GM23248 (cell line): ENCODE measurements at regions not wholly inside any gene's neighbourhood (a gene's known extent, or its start where the extent isn't known, plus 50 kb on each side); places are given as distances from the start of the nearest gene placed in this dataset.
"Not testable (repeated sequence)": the region's sequence is repeated elsewhere in the genome, so short reads cannot be mapped to it uniquely, and the experiment has no call there.

Experiments
- DNase-seq: peaks from one replicate; pipeline ENCODE4 v3.0.0-alpha.2; 2015
- H2AFZ ChIP-seq: fragments of 200-600 bp; sonication (generic); 2 replicates; pipeline ENCODE4 v1.6.1; 2016; ENCODE audit warnings: antibody characterized with exemption
- H3F3A ChIP-seq: fragments of 200-600 bp; sonication (generic); 2 replicates; pipeline ENCODE4 v1.6.1; 2016; ENCODE audit warnings: mild to moderate bottlenecking, antibody characterized with exemption, mixed run types; ENCODE audit not compliant: insufficient read depth
- H3K27ac ChIP-seq: fragments of 200-600 bp; sonication (generic); 2 replicates; pipeline ENCODE4 v1.5.1; 2016; ENCODE audit warnings: mild to moderate bottlenecking
- H3K27me3 ChIP-seq: fragments of 200-600 bp; sonication (generic); replicated peaks from 2 replicates; pipeline ENCODE4 v1.6.1; 2016; ENCODE audit warnings: mild to moderate bottlenecking; ENCODE audit not compliant: insufficient read depth
- H3K36me3 ChIP-seq: fragments of 200-600 bp; sonication (generic); 2 replicates; pipeline ENCODE4 v1.6.1; 2016; ENCODE audit warnings: low read depth, mild to moderate bottlenecking
- H3K4me1 ChIP-seq: fragments of 200-600 bp; sonication (generic); 2 replicates; pipeline ENCODE4 v1.6.1; 2016; ENCODE audit warnings: mild to moderate bottlenecking; ENCODE audit not compliant: insufficient read depth
- H3K4me2 ChIP-seq: fragments of 200-600 bp; sonication (generic); one replicate; pipeline ENCODE4 v1.6.1; 2016; ENCODE audit warnings: mild to moderate bottlenecking; ENCODE audit not compliant: unreplicated experiment
- H3K4me3 ChIP-seq: fragments of 200-600 bp; sonication (generic); 2 replicates; pipeline ENCODE4 v1.5.1; 2016; ENCODE audit warnings: mild to moderate bottlenecking
- H3K79me2 ChIP-seq: fragments of 200-600 bp; sonication (generic); 2 replicates; pipeline ENCODE4 v1.6.1; 2016; ENCODE audit warnings: mild to moderate bottlenecking; ENCODE audit not compliant: insufficient read depth
- H3K9ac ChIP-seq: fragments of 200-600 bp; sonication (generic); 2 replicates; pipeline ENCODE4 v1.6.1; 2016; ENCODE audit warnings: mild to moderate bottlenecking
- H3K9me2 ChIP-seq: fragments of 200-600 bp; sonication (generic); 2 replicates; pipeline ENCODE4 v1.6.1; 2016; ENCODE audit warnings: mixed run types, mild to moderate bottlenecking, moderate library complexity; ENCODE audit not compliant: insufficient read depth
- H3K9me3 ChIP-seq: fragments of 200-600 bp; sonication (generic); one replicate; pipeline ENCODE4 v1.6.1; 2017; ENCODE audit warnings: low read depth
- H4K20me1 ChIP-seq: fragments of 200-600 bp; sonication (generic); 2 replicates; pipeline ENCODE4 v1.6.0; 2016; ENCODE audit not compliant: insufficient read depth
- EZH2 ChIP-seq: fragments of 200-600 bp; sonication (generic); IDR thresholded peaks from 2 replicates; pipeline ENCODE4 v1.6.1; 2018; ENCODE audit warnings: antibody characterized with exemption, mild to moderate bottlenecking; ENCODE audit not compliant: insufficient read depth, poor library complexity, severe bottlenecking
- EZH2phosphoT487 ChIP-seq: fragments of 200-600 bp; sonication (generic); IDR thresholded peaks from 2 replicates; pipeline ENCODE4 v1.6.1; 2018; ENCODE audit warnings: antibody characterized with exemption, moderate library complexity, mild to moderate bottlenecking, low read depth; ENCODE audit not compliant: insufficient read depth
- WGBS, 2 experiments: methylation state at CpG; one replicate each; pipeline ENCODE4 v1.1.6; 2015 to 2017; ENCODE audit warnings: low lambda C conversion rate in 2 of 2, low coverage in 1 of 2; ENCODE audit errors: missing lambda C conversion rate in 2 of 2; 5-methylcytosine and 5-hydroxymethylcytosine counted together
- in situ Hi-C: fragments of 300-500 bp; cut with MboI; formaldehyde crosslinking; loops from 2 replicates; pipeline ENCODE4 v1.15.0; 2020

DNA sequence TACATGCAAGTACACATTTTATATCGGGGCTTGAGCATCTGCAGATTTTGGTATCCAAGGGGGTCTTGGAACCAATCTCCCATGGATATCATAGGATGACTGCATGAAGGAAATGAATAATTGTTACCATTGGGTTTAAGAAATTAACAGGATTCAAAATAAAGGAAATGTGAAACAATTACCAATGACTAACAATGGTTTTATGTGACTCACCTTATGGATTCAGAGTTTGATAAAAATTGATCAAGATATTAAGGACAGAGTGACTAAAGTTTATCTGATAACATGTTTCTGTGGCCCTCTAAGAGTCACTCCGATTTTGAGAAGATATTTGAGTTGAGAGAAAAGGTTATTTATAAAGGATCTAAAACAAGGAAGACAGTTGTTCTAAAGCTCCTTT lies 93.0 kb upstream of the ODAD2 start:
- no peak overlapping the region for H3K4me3 ChIP-seq
- no peak overlapping the region for H3K27ac ChIP-seq
- 86 to 92% methylated on average over 2 of the region's 2 CpGs for WGBS, 2 experiments
- H3K27me3 ChIP-seq: no peaks in the 10 kb centered on the region
- H3F3A ChIP-seq: peaks cover 12% of the 10 kb centered on the region
- in situ Hi-C loops: no loop called here
- no peak overlapping the region for H2AFZ ChIP-seq
- TF ChIP-seq EZH2 (no peak), EZH2phosphoT487 (no peak)
- no peaks in the 10 kb centered on the region for H3K79me2 ChIP-seq
- no peaks in the 10 kb centered on the region for H3K9me3 ChIP-seq
- no peaks in the 10 kb centered on the region for H4K20me1 ChIP-seq
- H3K9me2 ChIP-seq: no peaks in the 10 kb centered on the region
- DNase-seq: no peak
- no peaks in the 10 kb centered on the region for H3K36me3 ChIP-seq
- H3K4me1 ChIP-seq: peaks cover 20% of the 10 kb centered on the region
- H3K4me2 ChIP-seq: no peak overlapping the region
- no peak overlapping the region for H3K9ac ChIP-seq

DNA sequence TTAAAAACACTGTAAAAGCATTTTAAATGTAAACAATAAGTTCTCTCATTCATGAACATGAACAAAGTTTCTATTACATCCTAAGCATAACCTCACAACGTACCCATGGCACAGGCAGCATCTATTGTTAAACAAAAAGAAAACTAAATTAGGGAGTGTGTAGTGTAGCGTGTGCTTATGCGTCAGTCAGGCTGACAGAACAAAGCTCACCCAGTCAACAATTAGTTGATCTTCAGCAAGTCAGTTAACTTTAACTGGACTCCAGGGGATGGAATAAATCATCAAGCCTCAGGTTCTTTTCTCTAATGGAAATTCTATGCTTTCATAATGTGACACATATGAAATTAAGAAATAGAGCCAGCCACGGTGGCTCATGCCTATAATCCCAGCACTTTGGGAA lies 91.6 kb upstream of the ODAD2 start:
- TF ChIP-seq EZH2phosphoT487 (no peak), EZH2 (no peak)
- Histone ChIP-seq H3K9me3 (no peaks in the 10 kb centered on the region), H3K27ac (no peak overlapping the region), H2AFZ (no peak overlapping the region), H3F3A (peaks cover 12% of the 10 kb centered on the region), H3K79me2 (no peaks in the 10 kb centered on the region), H3K9ac (no peak overlapping the region), H3K4me1 (peaks cover 13% of the 10 kb centered on the region), H3K4me3 (no peak overlapping the region), H3K36me3 (no peaks in the 10 kb centered on the region), H3K27me3 (no peaks in the 10 kb centered on the region), H3K4me2 (no peak overlapping the region), H4K20me1 (no peaks in the 10 kb centered on the region), H3K9me2 (no peaks in the 10 kb centered on the region)
- in situ Hi-C loops: no loop called here
- 97% methylated on average over 4 of the region's 4 CpGs for WGBS, 2 experiments
- DNase-seq: no peak

DNA sequence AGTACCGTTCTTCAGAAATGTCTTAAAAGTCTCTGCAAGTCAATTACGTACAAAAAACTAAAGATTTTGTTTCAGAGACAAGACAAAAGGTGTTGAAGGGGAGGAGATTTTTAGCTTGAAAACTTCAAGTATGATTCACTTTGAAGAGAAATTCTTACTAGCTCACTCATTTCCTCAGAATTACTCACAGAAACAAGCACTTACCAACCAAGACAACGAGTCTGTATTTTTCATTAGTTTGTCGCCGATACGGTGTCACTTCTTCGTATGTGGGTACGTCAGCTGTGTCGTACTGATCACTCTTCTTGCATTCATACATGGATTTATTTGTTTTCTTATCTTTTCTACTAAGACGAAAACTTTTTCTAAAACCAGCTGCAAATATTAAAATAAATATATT lies 90.6 kb upstream of the ODAD2 start:
- in situ Hi-C loops: no loop called here
- H3K9me3 ChIP-seq: no peaks in the 10 kb centered on the region
- no peaks in the 10 kb centered on the region for H3K9me2 ChIP-seq
- DNase-seq: peak; percentile 71
- H3K27ac ChIP-seq: peak overlapping the region; percentile 74
- TF ChIP-seq EZH2 (no peak), EZH2phosphoT487 (no peak)
- peaks cover 10% of the 10 kb centered on the region for H3K4me1 ChIP-seq
- H4K20me1 ChIP-seq: no peaks in the 10 kb centered on the region
- H3K36me3 ChIP-seq: no peaks in the 10 kb centered on the region
- no peaks in the 10 kb centered on the region for H3K79me2 ChIP-seq
- H3K4me2 ChIP-seq: no peak overlapping the region
- H3K9ac ChIP-seq: peak overlapping the region; percentile 27; the same call in 1 of the 2 replicates
- WGBS, 2 experiments: 71 to 76% methylated on average over 10 of the region's 10 CpGs
- no peaks in the 10 kb centered on the region for H3K27me3 ChIP-seq
- H3K4me3 ChIP-seq: no peak overlapping the region
- no peak overlapping the region for H2AFZ ChIP-seq
- peaks cover 12% of the 10 kb centered on the region for H3F3A ChIP-seq

DNA sequence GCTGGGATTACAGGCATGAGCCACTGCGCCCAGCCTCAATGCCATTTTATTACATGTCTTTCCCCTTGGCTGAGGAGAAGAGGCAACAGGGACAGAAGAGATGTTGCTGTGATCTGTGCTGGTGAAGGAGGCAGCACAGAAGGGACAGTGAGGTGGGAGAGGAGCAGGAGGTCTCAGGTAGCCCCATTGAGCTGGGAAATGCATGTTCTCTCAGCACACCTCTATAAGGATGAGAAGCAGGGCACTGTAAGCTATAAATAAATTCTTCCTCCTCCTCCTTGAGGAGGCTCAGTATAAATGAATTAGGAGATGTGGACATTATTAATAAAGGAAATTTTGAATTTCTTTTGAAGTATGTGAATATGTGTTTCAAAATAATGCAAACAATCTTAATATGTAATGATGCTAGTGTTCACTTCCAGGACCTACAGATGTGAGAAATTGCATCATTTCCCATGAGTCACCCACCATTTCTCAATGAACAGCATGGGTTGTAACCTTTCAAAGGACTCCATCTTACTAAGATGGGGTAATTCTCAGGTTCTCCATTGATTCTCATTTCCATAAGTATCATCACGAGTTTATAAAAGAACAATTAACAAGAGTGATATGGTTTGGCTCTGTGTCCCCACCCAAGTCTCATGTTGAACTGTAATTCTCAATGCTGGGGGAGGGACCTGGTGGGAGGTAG lies 88.9 kb upstream of the ODAD2 start:
- H2AFZ ChIP-seq: peak overlapping the region; percentile 6; the same call in 1 of the 2 replicates
- peaks cover 12% of the 10 kb centered on the region for H3F3A ChIP-seq
- no peak overlapping the region for H3K4me3 ChIP-seq
- H3K79me2 ChIP-seq: no peaks in the 10 kb centered on the region
- H3K27ac ChIP-seq: no peak overlapping the region
- H3K36me3 ChIP-seq: no peaks in the 10 kb centered on the region
- 95% methylated on average over 2 of the region's 2 CpGs for WGBS, 2 experiments
- H3K9ac ChIP-seq: no peak overlapping the region
- peak; percentile 67 for DNase-seq
- no peaks in the 10 kb centered on the region for H3K9me2 ChIP-seq
- no peaks in the 10 kb centered on the region for H3K27me3 ChIP-seq
- in situ Hi-C loops: no loop called here
- peaks cover 10% of the 10 kb centered on the region for H3K4me1 ChIP-seq
- no peak overlapping the region for H3K4me2 ChIP-seq
- no peaks in the 10 kb centered on the region for H3K9me3 ChIP-seq
- no peaks in the 10 kb centered on the region for H4K20me1 ChIP-seq
- no peak for TF ChIP-seq EZH2phosphoT487
- TF ChIP-seq EZH2: no peak

DNA sequence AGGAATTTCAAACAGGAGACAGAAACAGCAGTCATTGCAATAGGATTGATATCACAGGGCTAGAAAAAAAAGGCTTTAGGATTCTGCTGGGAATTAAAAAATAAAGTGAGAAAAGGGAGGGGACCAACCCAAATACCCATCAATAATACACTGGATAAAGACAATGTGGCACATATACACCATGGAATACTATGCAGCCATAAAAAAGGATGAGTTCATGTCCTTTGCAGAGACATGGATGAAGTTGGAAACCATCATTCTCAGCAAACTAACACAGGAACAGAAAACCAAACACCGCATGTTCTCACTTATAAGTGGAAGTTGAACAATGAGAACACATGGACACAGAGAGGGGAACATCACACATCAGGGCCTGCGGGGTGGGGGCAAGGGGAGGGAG lies 86.9 kb upstream of the ODAD2 start:
- in situ Hi-C loops, H2AFZ ChIP-seq, H4K20me1 ChIP-seq, H3K9me3 ChIP-seq, H3K4me3 ChIP-seq, H3K36me3 ChIP-seq, H3K27ac ChIP-seq, H3K27me3 ChIP-seq, H3K4me1 ChIP-seq, DNase-seq, H3K79me2 ChIP-seq, H3K9ac ChIP-seq, H3K9me2 ChIP-seq, H3K4me2 ChIP-seq: not testable (repeated sequence)
- H3F3A ChIP-seq: peaks cover 12% of the 10 kb centered on the region
- 94 to 97% methylated on average over 2 of the region's 2 CpGs for WGBS, 2 experiments
